GM10266 (cell line): ENCODE measurements at regions not wholly inside any gene's neighbourhood (a gene's known extent, or its start where the extent isn't known, plus 50 kb on each side); places are given as distances from the start of the nearest gene placed in this dataset.

Experiments
- DNase-seq: peaks from one replicate; pipeline ENCODE4 v3.0.0; 2012; ENCODE audit errors: extremely low spot score
- CTCF ChIP-seq: IDR thresholded peaks from 2 replicates; pipeline ENCODE4 v1.5.1; 2012; ENCODE audit warnings: mild to moderate bottlenecking, low read depth; ENCODE audit not compliant: control insufficient read depth, insufficient read depth; ENCODE audit errors: missing control alignments

DNA sequence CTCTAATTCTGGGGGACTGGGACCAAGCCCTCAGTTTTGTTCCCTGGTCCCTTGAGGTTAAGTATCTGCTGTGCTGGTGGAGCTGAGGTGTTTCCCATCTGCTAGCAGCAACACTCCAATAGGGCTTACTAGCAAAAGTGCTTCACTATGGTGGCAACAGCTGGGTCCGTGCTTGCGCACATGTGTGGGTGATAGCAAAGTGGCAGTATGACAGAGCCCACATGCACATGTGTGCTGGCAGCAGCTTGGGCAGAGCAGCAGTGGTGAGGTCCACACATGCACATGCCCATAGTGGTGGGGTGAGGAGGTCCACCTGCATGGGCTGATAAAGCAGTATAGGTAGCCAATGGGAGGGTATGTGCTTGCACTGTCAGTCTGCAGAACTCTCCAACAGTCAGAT lies 1723.7 kb downstream of the SUCLG1 start:
- no peak for DNase-seq
- TF ChIP-seq CTCF, result no peak

GRCh38 chr2:82731824-82732223 lies 1727.3 kb downstream of the SUCLG1 start:
- DNase-seq, result no peak
- TF ChIP-seq CTCF, result no peak

DNA sequence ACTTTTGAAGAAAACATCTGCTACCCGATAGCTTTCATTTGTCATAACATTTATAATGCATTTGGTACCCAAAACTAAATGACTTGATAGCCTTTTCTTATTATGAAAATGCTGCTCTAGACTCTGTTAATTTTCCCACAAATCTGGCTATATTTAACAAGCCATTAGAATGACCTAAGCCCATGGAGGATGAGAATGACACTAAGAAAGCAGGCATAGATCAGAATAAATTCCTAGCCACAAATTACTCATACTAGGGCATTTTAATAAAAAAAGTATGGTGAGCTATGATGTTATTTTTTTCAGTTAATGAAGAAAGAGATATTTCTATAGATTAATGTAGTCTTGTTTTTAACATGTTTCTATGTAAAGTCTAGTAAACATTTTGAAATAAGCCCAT lies 1728.3 kb downstream of the SUCLG1 start:
- no peak for DNase-seq
- no peak for TF ChIP-seq CTCF

DNA sequence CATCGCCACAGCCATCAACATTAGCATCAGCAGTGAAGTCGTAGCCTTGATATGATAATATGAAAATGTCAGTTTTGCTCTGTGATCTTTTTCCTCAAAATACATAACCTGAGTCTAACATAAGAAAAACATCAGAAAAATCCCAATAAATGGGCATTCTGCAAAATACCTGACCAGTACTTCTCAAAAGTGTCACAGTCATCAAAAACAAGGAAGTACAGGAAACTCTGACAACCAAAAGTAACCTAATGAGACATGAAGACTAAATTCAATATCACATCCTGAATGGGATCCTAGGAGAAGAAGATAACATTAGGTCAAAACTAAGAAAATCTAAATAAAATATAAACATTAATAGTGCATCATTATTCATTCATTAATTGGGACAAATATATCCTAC lies 1731.0 kb downstream of the SUCLG1 start:
- TF ChIP-seq CTCF, result no peak
- DNase-seq, result no peak

DNA sequence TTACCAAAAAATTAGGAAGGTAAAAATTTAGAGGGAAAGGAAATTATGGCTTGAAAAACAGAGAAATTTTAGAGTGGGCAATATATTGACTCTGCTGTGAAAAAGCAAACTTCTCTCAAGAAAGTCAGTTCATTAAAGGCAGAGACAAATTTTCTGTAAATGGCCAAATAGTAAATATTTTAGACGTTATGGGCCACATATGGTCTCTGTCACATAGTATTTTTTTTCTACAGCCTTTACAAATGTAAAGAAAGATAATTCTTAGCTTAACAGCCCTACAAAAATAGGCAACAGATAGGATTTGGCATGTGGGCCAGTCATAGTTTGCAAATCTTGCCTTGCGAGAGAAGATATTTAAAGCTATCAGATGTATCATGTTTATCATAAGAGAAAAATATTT lies 1750.4 kb downstream of the SUCLG1 start:
- no peak for TF ChIP-seq CTCF
- DNase-seq, result no peak

- no peak for TF ChIP-seq CTCF
- no peak for DNase-seq
These were observed 1761.8 kb downstream of the SUCLG1 start for GRCh38 chr2:82697231-82697630.

DNA sequence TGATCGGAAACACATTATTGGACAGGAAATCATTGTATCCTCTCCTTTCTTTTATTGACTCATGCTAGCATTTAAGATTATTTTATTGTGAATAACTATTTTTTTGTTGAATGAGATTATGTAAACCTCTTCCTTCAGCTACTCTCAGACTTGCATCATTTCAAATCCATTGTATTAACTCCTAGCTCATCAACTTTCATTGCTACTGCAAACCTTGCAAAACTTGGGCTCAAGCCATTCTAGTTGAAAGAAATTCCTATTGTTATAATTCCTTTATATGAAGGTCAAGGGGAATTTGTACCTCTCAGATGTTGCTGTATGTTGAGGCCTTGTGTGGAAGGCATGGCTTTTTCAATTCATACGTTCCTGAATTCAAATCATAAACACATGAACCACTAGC lies 1764.6 kb downstream of the SUCLG1 start:
- DNase-seq, result no peak
- no peak for TF ChIP-seq CTCF
